ENCODE measurements at regions not wholly inside any gene's neighbourhood (a gene's known extent, or its start where the extent isn't known, plus 50 kb on each side); places are given as distances from the start of the nearest gene placed in this dataset.
"Not testable (repeated sequence)": the region's sequence is repeated elsewhere in the genome, so short reads cannot be mapped to it uniquely, and the experiment has no call there.

- ATAC-seq (ENCODE audit: low read depth in 2 of 2) (no peak), DNase-seq (no peak)
- H3K9me3 Mint-ChIP-seq: no peaks in the 10 kb centered on the region
- no peak overlapping the region for H3K4me3 Mint-ChIP-seq
- H3K4me1 Mint-ChIP-seq: no peaks in the 10 kb centered on the region
- H3K27ac Mint-ChIP-seq: no peak overlapping the region
- H3K27me3 Mint-ChIP-seq: no peaks in the 10 kb centered on the region
- no peaks in the 10 kb centered on the region for H3K36me3 Mint-ChIP-seq
Observed at GRCh38 chr6:6976193-6976592, 131.6 kb upstream of the RREB1 start.

DNA sequence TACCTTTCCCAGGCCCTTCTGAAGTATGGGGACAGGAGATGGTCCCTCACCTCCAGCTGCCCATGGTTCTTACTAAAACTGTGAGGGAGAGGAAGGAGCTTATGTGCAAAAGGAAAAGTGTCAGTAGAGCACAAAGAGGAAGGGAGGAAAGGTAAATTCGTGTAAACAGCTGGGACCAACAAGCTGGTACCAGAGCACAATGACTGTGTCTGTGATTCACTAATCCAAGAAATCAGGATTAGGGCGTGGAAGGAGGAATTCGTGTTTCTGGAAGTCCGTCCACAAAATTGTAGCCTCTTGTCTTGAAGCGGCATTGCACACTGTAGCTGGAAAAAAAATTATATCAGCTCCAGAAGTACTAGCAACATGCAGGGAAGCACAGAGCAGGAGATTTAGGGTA lies 129.0 kb upstream of the RREB1 start:
- Mint-ChIP-seq H3K4me1 (no peaks in the 10 kb centered on the region), H3K4me3 (no peak overlapping the region), H3K27ac (peak overlapping the region in 1 of 6 donors; percentile 53), H3K27me3 (no peaks in the 10 kb centered on the region), H3K9me3 (no peaks in the 10 kb centered on the region), H3K36me3 (no peaks in the 10 kb centered on the region)
- DNase-seq: no peak
- no peak for ATAC-seq (ENCODE audit: low read depth in 2 of 2)

GRCh38 chr6:6980999-6981597 lies 126.7 kb upstream of the RREB1 start:
- no peak for DNase-seq
- ATAC-seq (ENCODE audit: low read depth in 2 of 2): no peak
- Mint-ChIP-seq H3K4me1 (no peaks in the 10 kb centered on the region), H3K36me3 (no peaks in the 10 kb centered on the region), H3K9me3 (no peaks in the 10 kb centered on the region), H3K27me3 (no peaks in the 10 kb centered on the region), H3K27ac (no peak overlapping the region), H3K4me3 (no peak overlapping the region)

DNA sequence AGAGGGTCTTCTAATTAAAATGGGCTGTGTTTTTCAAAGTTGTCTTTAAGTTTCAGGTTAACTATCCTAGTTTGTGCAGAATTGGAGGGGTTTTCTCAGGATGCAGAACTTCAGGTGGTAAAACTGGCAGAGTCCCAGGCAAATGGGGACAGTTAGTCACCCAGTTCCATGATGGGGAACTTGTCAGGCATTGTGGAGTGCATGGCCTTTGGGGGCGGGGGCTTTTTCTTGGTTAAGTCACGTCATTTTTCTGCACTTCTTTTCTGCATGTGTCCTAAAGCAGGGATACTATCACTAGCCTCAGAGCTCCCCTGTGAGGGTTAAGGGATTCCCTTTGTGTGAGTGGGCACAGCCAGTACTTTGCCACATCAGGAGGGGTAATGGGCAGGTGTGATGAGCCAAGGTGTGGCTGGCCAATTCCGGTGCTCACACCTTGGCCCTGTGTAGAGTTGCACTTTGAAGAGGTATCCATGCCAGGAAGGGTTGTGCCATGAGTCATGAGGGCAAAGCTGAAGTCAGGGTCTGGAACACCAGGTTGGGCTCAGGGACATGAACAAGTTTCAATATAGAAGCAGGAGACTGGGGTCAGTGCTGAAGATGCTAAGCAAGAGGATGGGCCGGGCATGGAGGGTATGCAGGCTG lies 126.0 kb upstream of the RREB1 start:
- Mint-ChIP-seq H3K4me3 (no peak overlapping the region), H3K9me3 (no peaks in the 10 kb centered on the region), H3K27me3 (no peaks in the 10 kb centered on the region), H3K4me1 (no peaks in the 10 kb centered on the region), H3K36me3 (no peaks in the 10 kb centered on the region), H3K27ac (no peak overlapping the region)
- DNase-seq (no peak), ATAC-seq (ENCODE audit: low read depth in 2 of 2) (no peak)

DNA sequence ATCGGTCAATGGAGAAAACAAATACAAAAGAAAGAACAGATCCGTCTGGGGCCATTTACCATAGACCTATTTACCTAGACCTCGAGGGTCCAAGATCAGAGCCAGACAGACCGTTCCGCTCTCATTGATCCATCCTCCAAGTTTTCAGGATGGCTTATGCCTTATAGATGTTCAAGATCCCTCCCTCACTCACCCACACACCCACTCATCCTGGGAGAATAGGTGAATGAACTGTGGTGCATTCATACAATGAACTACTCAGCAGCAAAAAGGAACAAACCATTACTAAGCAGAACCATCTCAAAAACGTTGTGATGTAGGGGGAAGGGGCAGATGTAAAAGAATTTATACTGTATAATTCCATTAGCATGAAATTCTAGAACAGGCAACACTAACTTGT lies 125.1 kb upstream of the RREB1 start:
- no peaks in the 10 kb centered on the region for H3K27me3 Mint-ChIP-seq
- no peak overlapping the region for H3K27ac Mint-ChIP-seq
- DNase-seq (no peak), ATAC-seq (ENCODE audit: low read depth in 2 of 2) (no peak)
- no peaks in the 10 kb centered on the region for H3K9me3 Mint-ChIP-seq
- H3K4me1 Mint-ChIP-seq: peaks cover 0 to 3% (median 0%) of the 10 kb centered on the region in 3 donors
- no peak overlapping the region for H3K4me3 Mint-ChIP-seq
- no peaks in the 10 kb centered on the region for H3K36me3 Mint-ChIP-seq

GRCh38 chr6:6984585-6985366 lies 123.0 kb upstream of the RREB1 start:
- no peak for ATAC-seq (ENCODE audit: low read depth in 2 of 2)
- no peak for DNase-seq
- Mint-ChIP-seq H3K27me3 (no peaks in the 10 kb centered on the region), H3K9me3 (no peaks in the 10 kb centered on the region), H3K4me1 (peaks cover 0 to 7% (median 0%) of the 10 kb centered on the region in 3 donors), H3K36me3 (no peaks in the 10 kb centered on the region), H3K27ac (no peak overlapping the region), H3K4me3 (no peak overlapping the region)

DNA sequence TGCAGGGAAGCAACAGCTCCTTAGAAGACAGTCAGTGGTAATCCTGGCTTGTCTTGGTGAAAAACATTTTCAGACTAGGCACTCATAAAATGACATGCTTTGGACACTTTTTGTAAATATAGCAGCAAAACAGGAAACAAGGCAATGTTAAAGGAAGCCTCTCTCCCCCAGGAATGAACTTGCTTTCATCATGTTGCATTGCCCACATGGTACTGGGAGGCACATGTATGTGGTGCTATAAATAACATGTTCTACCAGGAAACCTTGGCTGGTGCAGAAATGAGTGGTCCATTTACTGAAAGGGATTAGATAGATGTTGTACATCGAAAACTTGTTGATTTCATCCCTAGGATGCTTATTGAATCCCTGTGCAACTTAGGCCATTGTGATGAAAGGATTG lies 121.4 kb upstream of the RREB1 start:
- Mint-ChIP-seq H3K36me3 (no peaks in the 10 kb centered on the region), H3K9me3 (no peaks in the 10 kb centered on the region), H3K4me3 (no peak overlapping the region), H3K27ac (no peak overlapping the region), H3K27me3 (no peaks in the 10 kb centered on the region), H3K4me1 (peaks cover 0 to 7% (median 0%) of the 10 kb centered on the region in 3 donors)
- ATAC-seq (ENCODE audit: low read depth in 2 of 2) (no peak), DNase-seq (no peak)

DNA sequence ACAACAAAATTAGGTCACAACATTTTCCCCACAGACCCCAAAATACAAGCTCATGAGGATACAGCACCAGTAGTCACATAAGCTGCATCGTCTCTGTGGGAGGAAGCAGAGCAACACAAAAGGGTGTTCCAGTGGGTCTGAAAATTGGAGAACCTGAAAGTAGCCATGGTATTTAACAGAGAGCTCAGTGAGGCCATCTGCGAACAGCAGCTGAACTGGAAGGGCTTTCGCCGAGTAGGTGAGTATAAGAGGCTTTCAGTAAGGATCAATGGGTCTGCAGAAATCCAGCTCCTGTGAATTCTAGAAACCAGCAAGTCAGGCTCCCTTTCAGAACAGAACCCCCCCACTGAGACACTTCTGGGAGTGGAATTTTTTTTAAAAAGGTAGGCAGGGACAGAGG lies 120.0 kb upstream of the RREB1 start:
- DNase-seq (no peak), ATAC-seq (ENCODE audit: low read depth in 2 of 2) (no peak)
- H3K4me3 Mint-ChIP-seq: no peak overlapping the region
- H3K9me3 Mint-ChIP-seq: no peaks in the 10 kb centered on the region
- H3K27ac Mint-ChIP-seq: peak overlapping the region in 3 of 6 donors; percentile 58 to 83 (median 61)
- peaks cover 0 to 7% (median 0%) of the 10 kb centered on the region in 3 donors for H3K4me1 Mint-ChIP-seq
- no peaks in the 10 kb centered on the region for H3K27me3 Mint-ChIP-seq
- H3K36me3 Mint-ChIP-seq: no peaks in the 10 kb centered on the region

DNA sequence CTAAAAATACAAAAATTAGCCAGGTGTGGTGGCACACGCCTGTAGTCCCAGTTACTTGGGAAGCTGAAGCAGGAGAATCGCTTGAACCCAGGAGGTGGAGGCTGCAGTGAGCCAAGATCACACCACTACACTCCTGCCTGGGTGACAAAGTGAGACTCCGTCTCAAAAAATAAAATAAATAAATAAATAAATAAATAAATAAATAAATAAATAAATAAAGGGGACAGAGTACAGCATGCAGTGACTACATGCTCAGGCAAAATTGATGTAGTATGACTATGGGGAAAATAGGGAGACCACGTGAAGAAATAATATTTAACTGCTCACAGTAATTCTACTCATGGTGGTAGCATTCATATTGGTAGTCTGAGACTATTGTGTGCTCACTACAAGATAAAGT lies 117.7 kb upstream of the RREB1 start:
- not testable (repeated sequence) for H3K9me3 Mint-ChIP-seq; H3K27me3 Mint-ChIP-seq; H3K27ac Mint-ChIP-seq; H3K4me3 Mint-ChIP-seq; H3K36me3 Mint-ChIP-seq; DNase-seq; ATAC-seq (ENCODE audit: low read depth in 2 of 2); H3K4me1 Mint-ChIP-seq

GRCh38 chr6:6993503-6994237 lies 114.1 kb upstream of the RREB1 start:
- no peak for DNase-seq
- H3K27ac Mint-ChIP-seq: no peak overlapping the region
- no peak for ATAC-seq (ENCODE audit: low read depth in 2 of 2)
- no peaks in the 10 kb centered on the region for H3K27me3 Mint-ChIP-seq
- H3K4me3 Mint-ChIP-seq: no peak overlapping the region
- no peaks in the 10 kb centered on the region for H3K36me3 Mint-ChIP-seq
- H3K4me1 Mint-ChIP-seq: no peaks in the 10 kb centered on the region
- no peaks in the 10 kb centered on the region for H3K9me3 Mint-ChIP-seq

DNA sequence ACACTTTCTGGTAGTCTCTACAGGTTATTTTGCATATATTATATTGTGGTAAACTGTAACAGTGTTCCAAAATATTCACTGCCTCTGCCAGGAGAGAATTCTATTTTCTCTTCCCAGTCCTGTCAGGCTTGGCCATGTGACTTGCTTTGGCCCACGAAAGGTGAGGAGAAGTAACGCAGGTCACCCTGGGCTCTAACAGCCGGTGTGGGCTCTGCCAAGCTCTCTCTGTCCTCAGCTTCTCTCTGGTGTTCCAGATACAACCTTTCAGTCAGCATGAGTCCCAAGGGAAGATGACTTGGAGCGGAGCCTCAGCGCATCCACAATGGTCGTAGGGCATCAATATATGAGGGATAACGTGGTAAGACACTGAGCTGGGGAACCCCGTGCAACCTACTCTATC lies 113.0 kb upstream of the RREB1 start:
- Mint-ChIP-seq H3K27ac (no peak overlapping the region), H3K27me3 (no peaks in the 10 kb centered on the region), H3K4me3 (no peak overlapping the region), H3K36me3 (no peaks in the 10 kb centered on the region), H3K4me1 (no peaks in the 10 kb centered on the region), H3K9me3 (no peaks in the 10 kb centered on the region)
- ATAC-seq (ENCODE audit: low read depth in 2 of 2) (no peak), DNase-seq (no peak)

DNA sequence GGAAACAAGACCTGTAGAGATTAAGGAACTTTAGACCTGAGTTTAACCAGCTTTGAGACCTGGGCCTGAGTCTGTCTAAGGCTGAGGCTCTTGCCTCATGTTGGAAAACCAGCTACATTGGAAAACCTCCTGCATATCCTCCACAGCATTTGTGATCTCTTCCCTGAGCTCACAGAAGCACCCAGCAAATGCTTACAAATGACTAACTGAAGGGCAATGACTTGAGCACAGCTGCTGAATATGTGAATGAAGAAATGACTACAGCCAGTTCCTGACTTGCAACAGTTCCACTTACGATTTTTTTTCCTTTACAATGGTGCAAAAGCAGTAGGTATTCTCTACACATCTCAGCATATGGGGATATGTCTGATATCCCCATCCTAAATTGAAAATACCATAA lies 112.4 kb upstream of the RREB1 start:
- H3K27ac Mint-ChIP-seq: no peak overlapping the region
- no peaks in the 10 kb centered on the region for H3K27me3 Mint-ChIP-seq
- H3K4me3 Mint-ChIP-seq: peak overlapping the region in 1 of 8 donors; percentile 16
- peaks cover 0 to 2% (median 0%) of the 10 kb centered on the region in 7 donors for H3K9me3 Mint-ChIP-seq
- DNase-seq (no peak), ATAC-seq (ENCODE audit: low read depth in 2 of 2) (no peak)
- no peaks in the 10 kb centered on the region for H3K4me1 Mint-ChIP-seq
- H3K36me3 Mint-ChIP-seq: no peaks in the 10 kb centered on the region

GRCh38 chr6:6996124-6996523 lies 111.6 kb upstream of the RREB1 start:
- Mint-ChIP-seq H3K36me3 (no peaks in the 10 kb centered on the region), H3K4me1 (no peaks in the 10 kb centered on the region), H3K4me3 (no peak overlapping the region), H3K27ac (no peak overlapping the region), H3K27me3 (no peaks in the 10 kb centered on the region), H3K9me3 (peaks cover 0 to 5% (median 0%) of the 10 kb centered on the region in 7 donors)
- DNase-seq (no peak), ATAC-seq (ENCODE audit: low read depth in 2 of 2) (no peak)

Data from naive B cell (primary cell).